Colonic mucosa (tissue), 4 donors: ENCODE measurements at regions not wholly inside any gene's neighbourhood (a gene's known extent, or its start where the extent isn't known, plus 50 kb on each side); places are given as distances from the start of the nearest gene placed in this dataset.
A peak's percentile ranks its signal among the peaks of the same experiment; 100 is the strongest.

Experiments used
- DNase-seq: peaks from one replicate; pipeline ENCODE4 v3.0.0-alpha.2; 2020
- H3K27ac ChIP-seq: fragments of 200-600 bp; one replicate; pipeline ENCODE4 v1.8.0; 2021
- H3K27me3 ChIP-seq: fragments of 200-600 bp; one replicate; pipeline ENCODE4 v1.8.0; 2021
- H3K36me3 ChIP-seq: fragments of 200-600 bp; one replicate; pipeline ENCODE4 v1.8.0; 2021
- H3K4me1 ChIP-seq: fragments of 200-600 bp; one replicate; pipeline ENCODE4 v1.8.0; 2021; ENCODE audit warnings: mild to moderate bottlenecking
- H3K4me3 ChIP-seq: fragments of 200-600 bp; one replicate; pipeline ENCODE4 v1.8.0; 2021
- H3K9ac ChIP-seq, 2 donors: one replicate each; pipeline ENCODE4 v1.7.0; 2013; ENCODE audit warnings: control low read depth in 2 of 2, low read depth in 2 of 2, low read length in 2 of 2
- H3K9me3 ChIP-seq: fragments of 200-600 bp; one replicate; pipeline ENCODE4 v1.8.0; 2021
- CTCF ChIP-seq: fragments of 200-600 bp; IDR thresholded peaks from one replicate; pipeline ENCODE4 v1.8.0; 2022; ENCODE audit warnings: antibody characterized with exemption, mild to moderate bottlenecking
- intact Hi-C: fragments of 100-400 bp; cut with DNase I; formaldehyde crosslinking; loops from one replicate; pipeline ENCODE4 v1.14.1; 2022
- donor health status: healthy.
- donor health status: DM: no; HTN: no; CAD: no.
- donor health status: DM: no; HTN: no; CAD: no.

DNA sequence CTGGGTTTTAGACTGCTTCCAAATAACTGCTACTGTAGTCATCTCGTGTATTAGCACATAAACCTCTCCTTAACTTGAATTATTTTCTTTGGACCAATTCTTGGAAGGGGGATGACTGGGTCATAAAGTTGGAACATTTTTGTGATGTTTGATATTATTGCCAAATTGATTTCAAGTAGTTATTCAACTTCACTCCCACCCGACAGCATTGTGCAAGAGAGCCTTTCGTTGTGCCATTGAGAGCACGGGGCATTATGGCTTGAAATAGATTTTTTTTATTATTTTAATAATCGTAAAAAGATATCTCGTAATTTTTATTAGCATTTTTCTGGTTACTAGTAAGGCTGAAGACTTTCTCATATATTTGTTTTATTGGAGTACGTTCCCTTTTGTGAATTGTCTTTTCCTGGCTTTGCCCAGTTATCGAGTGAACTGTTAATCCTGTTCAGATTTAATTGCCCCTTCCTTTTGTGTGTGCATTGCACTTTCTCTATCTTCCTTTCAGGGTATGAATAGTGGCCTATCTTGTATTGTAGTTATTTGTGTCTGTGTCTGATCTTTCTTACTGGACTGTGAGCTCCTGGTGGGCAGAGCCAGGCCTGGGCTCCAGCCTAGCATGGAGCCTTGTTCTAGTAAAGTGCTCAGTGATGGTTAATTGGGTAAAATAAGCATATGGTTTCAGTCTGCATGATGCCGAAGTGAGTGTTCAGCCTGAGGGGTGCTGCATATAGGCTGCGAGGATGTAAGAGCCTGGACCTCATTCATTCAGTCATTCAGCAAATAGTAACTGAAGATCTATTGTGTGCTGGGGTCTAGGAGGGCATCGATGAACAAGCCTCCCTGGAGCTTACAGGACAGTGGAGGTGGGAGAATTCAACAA is 93.5 kb upstream of the SHB start:
- Histone ChIP-seq H3K27ac (no peak overlapping the region), H3K9me3 (no peaks in the 10 kb centered on the region), H3K4me1 (no peaks in the 10 kb centered on the region), H3K36me3 (no peaks in the 10 kb centered on the region), H3K9ac (no peak overlapping the region), H3K27me3 (no peaks in the 10 kb centered on the region), H3K4me3 (no peak overlapping the region)
- intact Hi-C loops = loop anchor here (10.0 kb wide), 1 partner anchor 68 kb away; no protein-coding TSS in a partner anchor
- TF ChIP-seq CTCF = no peak
- no peak for DNase-seq

GRCh38 chr9:38160613-38161215 is 91.7 kb upstream of the SHB start:
- DNase-seq = peak; percentile 77
- H3K4me3 ChIP-seq = no peak overlapping the region
- no peak overlapping the region for H3K9ac ChIP-seq
- no peaks in the 10 kb centered on the region for H3K9me3 ChIP-seq
- no peak overlapping the region for H3K27ac ChIP-seq
- H3K4me1 ChIP-seq = no peaks in the 10 kb centered on the region
- intact Hi-C loops = loop anchor here (10.0 kb wide), 1 partner anchor 66 kb away; no protein-coding TSS in a partner anchor
- no peaks in the 10 kb centered on the region for H3K27me3 ChIP-seq
- peak; percentile 80 for TF ChIP-seq CTCF
- no peaks in the 10 kb centered on the region for H3K36me3 ChIP-seq

DNA sequence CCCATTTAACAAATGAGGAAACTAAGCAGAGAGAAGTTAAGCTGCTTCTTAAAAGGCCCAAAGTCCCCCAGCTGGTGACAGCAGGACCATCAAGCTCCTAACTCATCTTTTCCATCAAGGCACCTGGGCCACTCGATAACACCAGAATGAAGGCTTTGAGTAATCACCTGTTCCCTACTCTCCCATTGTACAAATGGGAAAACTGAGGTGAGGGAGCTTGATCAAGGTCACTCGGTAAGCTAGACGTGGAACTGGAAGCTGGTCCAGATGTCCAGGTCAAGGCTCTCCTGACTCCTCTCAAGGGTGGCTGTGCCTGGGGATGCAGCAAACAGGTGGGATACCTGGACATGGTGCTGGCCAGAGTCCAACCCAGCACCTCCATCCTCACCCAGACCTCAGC is 90.6 kb upstream of the SHB start:
- H3K36me3 ChIP-seq = no peaks in the 10 kb centered on the region
- no peak for DNase-seq
- intact Hi-C loops = loop anchor here (2.0 kb wide), 1 partner anchor 245 kb away; no protein-coding TSS in a partner anchor

GRCh38 chr9:38158628-38159027 is 89.6 kb upstream of the SHB start:
- no peak for DNase-seq
- intact Hi-C loops = loop anchor here (2.0 kb wide), 1 partner anchor 244 kb away; no protein-coding TSS in a partner anchor
- H3K9me3 ChIP-seq = no peaks in the 10 kb centered on the region
- TF ChIP-seq CTCF = no peak
- H3K36me3 ChIP-seq = no peaks in the 10 kb centered on the region
- H3K4me1 ChIP-seq = no peaks in the 10 kb centered on the region
- no peaks in the 10 kb centered on the region for H3K27me3 ChIP-seq
- H3K27ac ChIP-seq = no peak overlapping the region
- no peak overlapping the region for H3K4me3 ChIP-seq
- no peak overlapping the region for H3K9ac ChIP-seq

More for the DNA sequence above, 90.6 kb upstream of the SHB start:
- no peak overlapping the region for H3K9ac ChIP-seq
- H3K4me1 ChIP-seq = no peaks in the 10 kb centered on the region
- no peak overlapping the region for H3K4me3 ChIP-seq
- H3K9me3 ChIP-seq = no peaks in the 10 kb centered on the region
- no peak overlapping the region for H3K27ac ChIP-seq
- no peak for TF ChIP-seq CTCF
- no peaks in the 10 kb centered on the region for H3K27me3 ChIP-seq

GRCh38 chr9:38157711-38158110 is 88.7 kb upstream of the SHB start:
- no peak overlapping the region for H3K27ac ChIP-seq
- no peak overlapping the region for H3K4me3 ChIP-seq
- no peak for TF ChIP-seq CTCF
- H3K9ac ChIP-seq = no peak overlapping the region
- no peak for DNase-seq
- no peaks in the 10 kb centered on the region for H3K9me3 ChIP-seq
- no peaks in the 10 kb centered on the region for H3K4me1 ChIP-seq
- no peaks in the 10 kb centered on the region for H3K27me3 ChIP-seq
- no peaks in the 10 kb centered on the region for H3K36me3 ChIP-seq
- intact Hi-C loops = loop anchor here (2.0 kb wide), 1 partner anchor 243 kb away; no protein-coding TSS in a partner anchor
